Stimulated activated CD8-positive, alpha-beta memory T cell treated with anti-CD3 and anti-CD28 coated beads, Interleukin-7, amount 100 ng/mL, for 1 hour (primary cell): ENCODE measurements at regions not wholly inside any gene's neighbourhood (a gene's known extent, or its start where the extent isn't known, plus 50 kb on each side); places are given as distances from the start of the nearest gene placed in this dataset.
"Not testable (repeated sequence)": the region's sequence is repeated elsewhere in the genome, so short reads cannot be mapped to it uniquely, and the experiment has no call there.

Experiments
- DNase-seq, 2 donors: peaks; one replicate each; pipeline ENCODE4 v3.0.0-alpha.2; 2020; ENCODE audit warnings: low read depth in 2 of 2

DNA sequence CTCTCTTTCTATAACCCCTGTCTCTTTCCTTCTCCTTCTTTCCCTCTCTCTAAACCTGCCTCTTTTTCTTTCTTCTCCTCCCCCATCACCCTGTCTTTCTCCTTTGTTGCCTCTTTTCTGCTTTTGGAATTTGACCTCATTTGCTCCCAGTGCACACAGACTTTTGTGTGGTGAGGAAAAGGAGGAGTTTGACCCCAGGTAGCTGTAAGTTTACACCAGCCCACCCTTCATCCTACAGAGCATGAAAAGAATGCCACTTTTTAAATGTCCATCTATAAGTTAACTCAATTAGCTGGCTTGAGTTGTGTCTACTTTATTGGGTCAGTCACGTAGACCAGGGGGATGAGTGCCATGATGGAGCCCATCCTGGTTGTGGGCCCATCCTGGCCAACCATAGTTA lies 146.8 kb upstream of the SLC38A2 start:
- DNase-seq: no peak

DNA sequence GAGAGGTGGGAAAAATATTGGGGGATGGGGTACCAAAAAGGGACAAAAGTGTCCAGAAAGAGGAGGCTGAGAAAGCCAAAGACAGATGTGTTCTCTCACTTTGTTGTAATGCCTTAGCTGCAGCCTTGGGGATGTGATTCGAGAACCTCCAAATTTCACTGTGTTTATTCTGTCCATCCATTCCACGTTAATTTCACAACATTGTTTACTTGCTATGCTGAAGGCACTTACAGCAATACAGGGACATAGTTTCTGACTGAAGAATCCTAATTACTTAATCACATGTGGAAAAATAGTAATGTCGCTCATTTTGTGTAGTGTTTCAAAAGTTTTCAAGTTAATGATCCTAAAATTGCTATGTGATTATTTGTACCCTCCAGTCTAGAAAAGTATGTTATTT lies 146.2 kb upstream of the SLC38A2 start:
- DNase-seq: no peak

DNA sequence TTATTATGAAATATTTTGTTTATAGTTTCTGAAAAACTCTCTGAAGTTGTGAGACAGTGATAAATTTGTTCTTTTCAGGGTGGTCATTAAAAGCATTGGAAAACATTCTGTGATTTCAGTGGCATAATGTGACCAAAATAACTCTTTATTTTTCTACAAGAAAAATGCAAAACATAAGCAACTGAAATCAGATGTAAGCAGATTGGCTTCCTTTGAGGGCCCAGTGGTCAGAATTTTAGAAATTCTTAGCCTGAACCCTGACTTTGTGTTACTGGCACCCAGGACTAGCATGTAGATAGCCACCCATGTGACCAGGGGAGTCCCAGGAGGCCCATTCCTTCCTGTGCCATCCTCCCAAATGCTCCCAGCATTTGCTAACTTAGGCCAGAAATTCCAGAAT lies 145.6 kb upstream of the SLC38A2 start:
- no peak for DNase-seq

DNA sequence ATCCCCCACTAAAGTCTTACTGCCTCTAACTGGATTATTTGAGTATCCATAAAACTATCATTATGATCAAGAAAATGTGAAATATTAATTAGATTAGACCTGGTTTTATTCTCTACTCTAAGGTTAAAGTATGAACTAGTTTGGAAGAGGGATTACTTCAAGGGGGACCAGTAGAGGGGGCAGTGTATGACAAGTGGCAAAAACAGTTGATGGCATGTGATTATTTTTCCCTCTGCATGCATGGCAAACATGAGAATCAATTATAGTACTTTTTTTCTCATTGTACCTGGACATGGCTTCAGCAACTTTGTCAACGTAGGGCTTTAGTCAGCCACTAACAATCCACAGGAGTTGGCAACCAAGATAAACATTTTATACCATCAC lies 145.0 kb upstream of the SLC38A2 start:
- no peak for DNase-seq

DNA sequence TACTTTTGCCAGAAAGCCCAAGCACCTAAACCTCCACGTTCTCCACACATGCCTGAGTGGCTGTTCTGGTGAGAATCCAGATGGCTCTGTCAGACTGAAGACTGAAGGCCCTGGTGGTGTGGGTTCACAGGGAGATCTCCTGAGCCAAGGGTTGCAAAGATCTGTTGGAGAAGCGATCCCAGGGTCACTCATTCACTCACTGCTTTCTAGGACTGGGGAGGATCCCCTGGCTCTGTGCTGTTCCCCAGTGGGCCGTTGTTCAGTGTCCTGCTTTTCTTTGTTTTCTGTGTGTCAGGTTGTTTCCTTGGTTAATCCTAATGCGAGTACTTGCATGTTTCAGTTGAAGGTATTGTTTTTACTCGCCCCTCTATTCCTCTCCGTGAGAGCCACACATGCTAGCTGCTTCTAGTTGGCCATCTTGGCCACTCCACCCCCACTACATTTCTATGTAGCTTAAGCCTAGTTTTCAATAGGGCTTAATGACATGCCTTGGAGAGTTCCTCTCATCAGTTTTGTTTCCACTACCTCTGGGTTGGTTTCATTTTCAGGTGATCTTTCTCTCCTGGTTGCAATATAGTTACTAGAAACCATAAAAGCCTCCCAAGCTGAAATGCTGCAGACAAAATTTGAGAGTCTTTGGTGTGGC lies 144.5 kb upstream of the SLC38A2 start:
- DNase-seq: no peak

DNA sequence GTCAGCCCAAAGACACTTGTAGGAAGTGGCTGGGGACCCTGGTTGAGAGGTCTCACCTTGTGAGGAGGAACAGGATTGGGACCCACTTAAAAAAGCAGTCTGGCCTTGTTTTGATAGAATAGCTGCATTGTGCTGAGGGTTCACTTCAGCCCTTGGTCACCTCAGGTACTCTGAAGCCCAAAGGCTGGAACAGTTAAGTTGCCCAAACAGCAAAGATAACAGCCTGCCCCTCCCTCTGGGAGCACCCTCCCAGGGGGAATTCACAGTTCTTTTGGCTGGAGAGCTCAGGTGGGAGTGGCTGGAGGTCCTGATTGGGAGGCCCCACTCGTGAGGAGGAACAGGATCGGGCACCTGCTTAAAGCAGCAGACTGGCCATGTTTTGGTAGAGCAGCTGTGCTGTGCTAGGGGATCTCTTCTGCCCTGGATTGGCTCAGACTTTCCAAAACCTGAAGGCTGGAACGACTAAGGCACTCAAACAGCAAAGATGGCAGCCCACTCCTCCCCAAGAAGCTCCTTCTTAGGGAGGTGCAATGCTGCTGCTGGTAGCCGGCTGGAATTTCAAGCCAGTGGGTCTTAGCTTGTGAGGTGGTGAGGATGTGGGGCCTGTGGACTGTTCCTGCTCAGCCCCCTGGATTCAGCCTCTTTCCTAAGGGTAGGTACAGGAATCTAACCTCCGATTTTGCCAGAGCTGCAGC lies 143.8 kb upstream of the SLC38A2 start:
- DNase-seq: no peak

DNA sequence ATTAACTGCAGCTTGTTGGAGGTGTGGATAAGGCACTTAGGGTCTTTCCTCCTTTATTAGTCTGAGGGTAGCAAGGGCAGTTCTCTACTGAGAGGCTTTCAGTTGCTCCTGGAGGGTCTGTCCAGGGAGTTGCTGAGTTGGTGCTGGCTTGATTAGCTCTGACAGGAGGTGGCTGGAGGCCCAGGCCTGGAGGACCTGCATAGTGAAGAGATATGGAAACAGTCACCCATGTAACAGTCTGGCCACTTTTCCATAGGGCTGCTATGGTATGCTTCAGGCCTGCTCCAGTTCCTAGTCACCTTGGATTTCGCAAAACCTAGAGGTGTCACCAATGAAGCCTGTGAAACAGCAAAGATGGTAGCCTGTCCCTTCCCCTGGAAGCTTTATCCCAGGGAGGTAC lies 143.3 kb upstream of the SLC38A2 start:
- DNase-seq: no peak

DNA sequence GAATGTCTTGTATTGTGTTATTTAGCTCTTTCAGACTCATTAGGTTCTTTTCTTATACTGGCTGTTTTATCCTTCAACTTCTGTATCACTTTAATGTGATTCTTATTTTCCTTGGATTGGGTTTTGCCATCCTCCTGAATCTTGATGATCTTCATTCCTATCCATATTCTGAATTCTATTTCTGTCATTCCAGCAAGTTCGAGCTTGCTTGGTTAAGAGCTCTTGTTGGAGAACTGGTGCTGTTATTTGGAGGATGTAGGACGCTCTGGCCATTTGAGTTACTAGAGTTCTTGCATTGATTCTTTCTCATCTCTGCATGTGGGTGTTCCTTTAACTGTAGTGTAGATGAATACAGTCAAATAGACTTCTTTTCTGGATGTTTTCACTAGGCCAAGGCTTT lies 142.3 kb upstream of the SLC38A2 start:
- no peak for DNase-seq

DNA sequence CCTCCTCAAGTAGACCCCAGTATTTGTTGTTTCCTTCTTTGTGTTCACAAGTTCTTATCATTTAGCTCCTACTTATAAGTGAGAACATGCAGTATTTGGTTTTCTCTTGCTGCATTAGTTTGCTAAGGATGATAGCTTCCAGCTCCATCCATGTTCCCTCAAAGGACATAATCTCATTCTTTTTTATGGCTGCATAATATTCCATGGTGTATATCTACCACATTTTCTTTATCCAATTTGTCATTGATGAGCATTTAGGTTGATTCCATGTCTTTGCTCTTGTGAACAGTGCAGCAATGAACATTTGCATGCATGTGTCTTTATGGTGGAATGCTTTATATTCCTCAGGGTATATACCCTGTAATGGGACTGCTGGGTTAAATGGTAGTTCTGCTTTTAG lies 137.7 kb upstream of the SLC38A2 start:
- not testable (repeated sequence) for DNase-seq

DNA sequence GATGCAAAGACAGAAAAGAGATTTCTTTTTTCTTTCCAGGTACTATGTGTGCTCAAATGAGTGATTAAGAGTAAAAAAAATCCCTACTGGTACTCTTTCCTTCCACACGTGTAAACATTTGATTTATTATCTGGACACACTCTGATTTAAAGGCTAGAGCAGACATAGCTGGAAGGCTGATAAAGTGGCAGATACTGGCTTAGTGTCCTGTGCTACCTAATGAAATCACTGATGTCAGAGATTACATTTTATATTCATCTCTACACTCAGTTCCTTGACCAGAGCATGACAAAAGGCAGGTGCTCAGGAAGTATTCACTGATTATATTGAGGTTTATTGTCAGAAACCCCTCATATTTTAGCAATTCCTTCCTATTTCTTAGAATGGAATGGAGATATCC lies 136.6 kb upstream of the SLC38A2 start:
- DNase-seq: no peak

DNA sequence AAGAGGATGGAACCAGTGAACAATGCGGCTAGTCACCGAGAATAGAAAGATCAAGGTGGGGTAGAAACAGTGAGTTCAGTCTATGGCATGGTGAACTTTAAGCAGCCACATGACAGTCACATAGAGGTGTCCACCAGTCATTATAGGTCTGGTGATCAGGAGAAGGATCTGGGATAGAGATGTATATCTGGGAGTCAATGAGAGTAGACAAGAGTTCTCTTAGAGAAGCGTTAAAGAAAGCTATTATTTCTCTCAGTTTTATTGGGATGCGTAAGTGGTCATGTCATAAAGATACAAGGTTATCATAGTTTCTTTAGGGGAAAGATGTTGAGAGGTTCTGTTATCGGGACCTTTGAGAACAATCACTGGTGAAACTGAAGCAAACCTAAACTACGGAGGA lies 136.1 kb upstream of the SLC38A2 start:
- DNase-seq: no peak

DNA sequence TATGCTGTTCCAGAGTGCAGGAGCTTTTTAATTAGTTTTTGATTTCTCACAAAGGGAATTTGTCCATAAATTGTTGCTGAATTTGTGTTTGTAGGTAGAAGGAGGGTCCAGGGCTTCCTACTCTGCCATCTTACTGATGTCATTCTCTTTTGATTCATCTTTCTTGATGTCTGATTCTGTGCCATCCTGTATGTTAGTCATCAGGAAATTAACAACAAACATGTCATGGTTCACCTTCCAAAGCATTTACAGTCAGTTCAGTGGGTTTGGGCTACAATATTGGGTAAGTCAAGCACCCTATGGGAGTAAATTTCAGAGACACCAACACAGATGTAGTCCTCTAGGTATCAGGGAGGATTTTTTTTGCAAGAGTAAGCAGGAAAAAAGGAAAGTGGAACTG lies 135.2 kb upstream of the SLC38A2 start:
- no peak for DNase-seq

DNA sequence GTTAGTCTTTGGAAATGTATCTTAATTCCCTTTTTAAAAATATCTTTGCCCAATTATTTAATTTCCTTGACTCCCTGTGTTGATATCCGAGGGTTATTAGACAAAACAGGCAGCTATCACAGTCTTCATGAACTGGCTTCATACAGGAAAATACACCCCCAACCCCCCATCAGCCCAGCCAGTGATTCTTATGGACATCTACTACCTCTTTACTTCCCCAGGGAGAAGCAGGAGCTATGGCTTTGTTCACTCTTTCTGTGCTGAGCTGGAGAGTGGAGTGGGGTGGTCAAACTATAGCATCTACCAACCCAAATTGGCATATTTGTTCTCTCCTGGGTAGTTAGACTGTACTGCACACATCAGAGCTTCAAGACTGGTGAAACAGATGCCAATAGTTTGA lies 134.4 kb upstream of the SLC38A2 start:
- DNase-seq: no peak

DNA sequence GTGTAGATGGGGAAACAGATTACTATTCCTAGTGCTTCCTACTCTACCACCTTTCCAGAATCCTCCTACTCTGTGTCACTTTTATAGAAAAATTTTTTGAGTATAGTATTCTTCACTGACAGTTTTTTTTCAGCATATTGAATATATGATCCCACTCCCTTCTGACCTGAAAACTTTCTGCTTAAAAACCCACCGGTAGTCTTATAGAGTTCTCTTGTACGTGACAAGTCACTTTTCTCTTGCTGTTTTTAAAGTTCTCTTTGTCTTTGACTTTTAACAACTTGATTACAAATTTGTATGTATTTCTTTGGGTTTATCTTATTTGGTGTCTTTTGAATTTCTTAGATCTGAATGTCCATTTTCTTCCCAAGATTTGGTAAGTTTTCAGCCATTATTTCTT lies 133.6 kb upstream of the SLC38A2 start:
- DNase-seq: no peak

DNA sequence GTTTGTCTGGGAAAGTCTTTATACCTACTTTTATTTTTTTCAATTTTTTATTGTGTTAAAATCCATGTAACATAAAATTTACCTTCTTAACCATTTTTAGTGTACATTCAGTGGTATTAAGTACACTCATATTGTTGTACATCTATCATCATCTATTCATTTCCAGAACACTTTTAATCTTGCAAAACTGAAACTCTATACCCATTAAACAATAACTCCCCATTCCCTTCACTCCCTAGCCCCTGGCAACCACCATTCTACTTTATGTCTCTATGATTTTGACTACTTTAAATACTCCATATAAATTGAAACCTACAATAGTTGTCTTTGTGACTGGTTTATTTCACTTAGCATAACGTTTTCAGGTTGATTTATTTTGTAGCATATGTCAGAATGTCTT lies 131.9 kb upstream of the SLC38A2 start:
- no peak for DNase-seq

DNA sequence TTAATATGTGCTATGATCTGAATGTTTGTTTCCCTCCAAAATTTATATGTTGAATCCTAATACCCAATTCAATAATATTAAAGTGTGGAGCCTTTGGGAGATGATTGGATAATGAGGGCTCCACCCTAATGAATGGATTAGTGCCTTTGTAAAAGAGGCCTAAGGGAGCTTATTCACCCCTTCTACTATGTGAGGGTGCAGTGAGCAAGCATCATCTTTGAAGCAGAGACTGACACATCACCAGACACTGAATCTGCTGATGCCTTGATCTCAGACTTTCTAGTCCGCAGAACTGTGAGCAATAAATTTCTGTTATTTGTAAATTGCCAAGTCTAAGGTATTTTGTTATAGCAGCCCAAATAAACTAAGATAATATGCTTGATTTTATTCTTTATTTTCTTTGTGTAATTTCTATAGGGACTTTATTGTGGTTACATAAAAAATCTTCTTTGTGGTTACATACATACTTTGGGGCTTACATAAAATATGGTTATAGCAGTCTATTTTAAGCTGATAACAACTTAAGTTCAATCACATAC lies 131.1 kb upstream of the SLC38A2 start:
- DNase-seq: no peak

DNA sequence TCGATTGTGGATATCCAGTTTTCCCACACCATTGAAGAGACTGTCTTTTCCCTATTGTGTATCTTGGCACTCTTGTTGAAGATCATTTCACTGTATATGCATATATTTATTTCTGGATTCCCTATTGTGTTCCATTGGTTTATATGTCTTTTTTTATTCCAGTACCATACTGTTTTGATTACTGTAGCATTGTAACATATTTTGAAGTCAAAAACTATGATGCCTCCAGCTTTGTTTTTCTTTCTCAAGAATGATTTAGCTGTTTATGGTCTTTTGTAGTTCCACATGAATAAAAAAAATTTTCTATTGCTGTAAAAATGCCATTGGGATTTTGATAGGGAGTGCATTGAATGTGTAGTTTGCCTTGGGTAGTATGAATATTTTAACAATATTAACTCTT lies 128.1 kb upstream of the SLC38A2 start:
- no peak for DNase-seq

DNA sequence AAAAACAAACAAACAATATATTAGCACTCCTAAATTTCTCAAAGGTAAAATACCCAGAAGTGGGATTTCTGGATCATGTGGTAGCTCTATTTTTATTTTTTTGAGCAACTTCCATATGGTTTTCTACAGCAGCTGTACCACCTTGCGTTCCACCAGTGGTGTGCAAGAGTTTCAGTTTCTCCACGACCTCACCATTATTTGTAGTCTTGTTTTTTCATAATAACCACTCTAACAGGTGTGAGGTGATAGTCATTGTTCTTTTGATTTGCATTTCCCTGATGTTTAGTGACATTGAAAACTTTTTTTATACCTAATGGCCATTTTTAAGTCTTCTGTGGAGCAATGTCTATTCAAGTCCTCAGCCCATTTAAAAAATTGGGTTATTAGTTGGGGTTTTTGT lies 127.3 kb upstream of the SLC38A2 start:
- DNase-seq: no peak

DNA sequence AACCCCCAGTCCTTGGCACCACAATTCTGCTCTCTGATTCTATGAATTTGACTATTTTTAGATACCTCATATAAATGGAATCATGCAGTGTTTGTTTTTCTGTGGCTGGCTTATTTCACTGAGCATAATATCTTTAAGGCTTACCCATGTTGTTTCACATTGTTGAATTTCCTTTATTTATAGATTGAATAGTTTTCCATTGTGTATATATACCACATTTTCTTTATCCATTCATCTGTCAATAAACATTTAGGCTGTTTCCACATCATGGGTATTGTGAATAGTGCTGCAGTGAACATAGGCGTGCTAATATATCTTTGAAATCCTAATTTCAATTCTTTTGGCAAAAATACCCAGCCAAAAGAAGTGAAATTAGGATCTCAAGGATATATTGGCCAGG lies 126.7 kb upstream of the SLC38A2 start:
- no peak for DNase-seq

DNA sequence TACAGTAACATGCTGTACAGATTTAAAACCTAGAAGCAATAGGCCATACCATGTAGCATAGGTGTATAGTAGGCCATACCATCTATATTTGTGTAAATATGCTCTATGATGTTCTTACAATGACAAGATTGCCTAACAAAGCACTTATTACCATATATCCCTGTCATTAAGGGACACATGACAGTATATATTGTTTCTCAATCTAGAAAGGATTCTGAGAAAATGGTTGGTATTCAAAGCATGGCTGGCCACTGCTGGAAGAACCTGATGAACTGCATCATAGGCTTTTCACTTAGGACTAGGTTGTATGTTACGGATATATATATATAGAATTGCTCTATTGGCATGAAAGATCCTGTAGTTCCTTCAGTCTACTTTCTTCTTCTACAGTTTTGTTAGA lies 125.2 kb upstream of the SLC38A2 start:
- no peak for DNase-seq

DNA sequence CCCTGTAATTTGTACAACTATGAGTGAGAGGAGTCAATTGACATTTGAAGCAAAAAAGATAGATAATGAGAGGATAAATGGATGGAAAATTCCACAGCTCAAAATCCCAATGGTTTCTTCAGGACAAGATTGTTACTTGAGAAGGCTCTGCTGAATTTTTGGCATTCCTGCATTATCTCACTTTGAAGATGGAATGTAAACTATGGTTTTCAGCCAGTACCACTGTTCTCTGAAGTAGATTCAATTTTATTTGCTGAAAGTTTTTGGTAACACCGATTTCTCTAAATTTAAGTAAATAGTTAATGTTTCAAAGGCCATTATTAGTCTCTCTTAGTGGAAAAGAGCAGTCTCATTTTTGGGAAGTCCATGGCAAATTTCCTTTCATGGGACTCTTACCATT lies 121.9 kb upstream of the SLC38A2 start:
- no peak for DNase-seq

DNA sequence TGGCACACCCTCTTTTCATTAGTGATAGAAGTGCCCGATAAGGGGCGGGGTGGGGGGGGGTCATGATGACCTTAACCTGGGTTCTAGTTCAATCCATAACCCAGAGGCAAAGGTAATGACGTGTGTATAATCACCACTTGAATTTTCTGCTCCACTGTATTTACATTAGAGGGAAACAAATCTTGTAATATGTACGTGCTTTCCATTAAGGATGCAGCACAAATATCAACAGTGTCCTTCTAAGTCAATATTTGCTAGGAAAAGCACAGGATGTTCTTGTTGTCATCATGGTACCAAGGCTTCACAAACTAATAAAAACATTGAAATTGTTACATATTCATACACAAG lies 121.2 kb upstream of the SLC38A2 start:
- DNase-seq: no peak

DNA sequence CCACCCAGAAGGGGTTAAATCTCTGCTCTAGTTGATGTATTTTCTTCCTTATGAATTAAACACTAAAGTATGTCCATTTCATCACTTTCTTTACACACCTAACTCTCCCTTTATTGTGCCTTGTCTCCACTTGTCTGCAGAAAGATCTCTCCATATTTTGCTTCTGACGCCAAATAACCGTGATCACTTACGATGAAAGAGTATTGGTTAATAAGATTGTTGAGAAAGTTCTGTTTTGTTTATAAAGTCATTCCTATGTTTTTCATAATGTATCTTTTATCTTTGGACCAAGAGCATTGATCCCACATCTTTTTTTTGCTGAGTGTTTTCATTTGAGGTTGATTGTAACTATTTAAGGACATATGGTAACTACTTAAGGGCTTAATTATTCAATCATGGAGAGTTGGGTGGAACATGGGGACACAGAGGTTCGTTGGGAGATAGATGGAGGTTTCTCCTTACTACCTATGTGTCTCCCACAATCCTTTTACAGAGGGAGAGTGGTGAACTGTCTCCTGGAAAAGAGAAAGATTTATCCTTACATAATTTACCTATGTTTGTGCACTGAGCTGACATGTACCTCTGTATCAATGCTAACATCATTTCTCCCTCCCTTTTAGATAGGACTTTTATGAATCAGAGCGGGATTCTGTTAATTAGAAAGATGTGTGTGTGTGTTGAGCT lies 120.7 kb upstream of the SLC38A2 start:
- DNase-seq: no peak
